ENCODE measurements at regions not wholly inside any gene's neighbourhood (a gene's known extent, or its start where the extent isn't known, plus 50 kb on each side); places are given as distances from the start of the nearest gene placed in this dataset.

DNA sequence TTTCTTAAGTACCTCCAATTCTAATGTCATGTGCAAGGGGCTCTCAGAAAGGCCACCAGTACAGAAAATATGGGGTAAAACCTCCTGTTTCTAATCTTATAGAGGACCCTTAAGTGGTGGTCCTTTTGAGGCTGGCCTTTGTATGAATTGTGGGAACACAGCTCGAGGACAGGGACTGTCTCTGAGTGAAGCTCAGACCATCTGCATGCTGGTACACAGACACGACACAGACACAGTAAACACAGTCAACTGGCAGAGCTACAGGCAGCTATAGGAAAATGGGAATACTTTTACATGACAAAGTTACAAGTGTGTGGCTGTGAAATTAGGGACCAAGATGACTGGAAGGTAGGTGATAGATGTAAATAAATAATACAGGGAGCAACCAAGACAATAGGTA lies 143.9 kb upstream of the PREP start:
- H3K27me3 ChIP-seq (ENCODE audit: control insufficient read depth in 4 of 4, insufficient read depth in 4 of 4, low read length in 3 of 4): peaks cover 0 to 4% (median 0%) of the 10 kb centered on the region in 4 donors
- H3K9ac ChIP-seq (ENCODE audit: low read depth in 1 of 2, low read length in 2 of 2): no peak overlapping the region
- H3K4me1 ChIP-seq (ENCODE audit: control insufficient read depth in 4 of 4, insufficient read depth in 4 of 4, low read length in 3 of 4): no peaks in the 10 kb centered on the region
- DNase-seq (ENCODE audit: low spot score): no peak
- H3K27ac ChIP-seq (ENCODE audit: low read depth in 1 of 2, low read length in 2 of 2): no peak overlapping the region
- TF ChIP-seq, protein P1, sequence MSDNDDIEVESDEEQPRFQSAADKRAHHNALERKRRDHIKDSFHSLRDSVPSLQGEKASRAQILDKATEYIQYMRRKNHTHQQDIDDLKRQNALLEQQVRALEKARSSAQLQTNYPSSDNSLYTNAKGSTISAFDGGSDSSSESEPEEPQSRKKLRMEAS (IDR thresholded peaks at IDR 0.05): no peak
- TF ChIP-seq EGR1 (IDR thresholded peaks at IDR 0.05; ENCODE audit: low read depth in 2 of 2) (no peak), RAD21 (IDR thresholded peaks at IDR 0.05) (no peak), JUND (IDR thresholded peaks at IDR 0.05) (no peak), HNF4A (conservative IDR thresholded peaks at IDR 0.05) (no peak)
- TF ChIP-seq, protein P2, sequence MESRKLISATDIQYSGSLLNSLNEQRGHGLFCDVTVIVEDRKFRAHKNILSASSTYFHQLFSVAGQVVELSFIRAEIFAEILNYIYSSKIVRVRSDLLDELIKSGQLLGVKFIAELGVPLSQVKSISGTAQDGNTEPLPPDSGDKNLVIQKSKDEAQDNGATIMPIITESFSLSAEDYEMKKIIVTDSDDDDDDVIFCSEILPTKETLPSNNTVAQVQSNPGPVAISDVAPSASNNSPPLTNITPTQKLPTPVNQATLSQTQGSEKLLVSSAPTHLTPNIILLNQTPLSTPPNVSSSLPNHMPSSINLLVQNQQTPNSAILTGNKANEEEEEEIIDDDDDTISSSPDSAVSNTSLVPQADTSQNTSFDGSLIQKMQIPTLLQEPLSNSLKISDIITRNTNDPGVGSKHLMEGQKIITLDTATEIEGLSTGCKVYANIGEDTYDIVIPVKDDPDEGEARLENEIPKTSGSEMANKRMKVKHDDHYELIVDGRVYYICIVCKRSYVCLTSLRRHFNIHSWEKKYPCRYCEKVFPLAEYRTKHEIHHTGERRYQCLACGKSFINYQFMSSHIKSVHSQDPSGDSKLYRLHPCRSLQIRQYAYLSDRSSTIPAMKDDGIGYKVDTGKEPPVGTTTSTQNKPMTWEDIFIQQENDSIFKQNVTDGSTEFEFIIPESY (IDR thresholded peaks at IDR 0.05): no peak
- no peaks in the 10 kb centered on the region for H3K9me3 ChIP-seq (ENCODE audit: control insufficient read depth in 4 of 4, low read length in 3 of 4)
- H3K4me3 ChIP-seq (ENCODE audit: low read depth in 1 of 3, low read length in 3 of 3): no peak overlapping the region
- WGBS: 61% methylated on average over 2 of the region's 2 CpGs
- H3K36me3 ChIP-seq (ENCODE audit: control insufficient read depth in 4 of 4, insufficient read depth in 3 of 4, low read depth in 1 of 4, low read length in 3 of 4): no peaks in the 10 kb centered on the region

DNA sequence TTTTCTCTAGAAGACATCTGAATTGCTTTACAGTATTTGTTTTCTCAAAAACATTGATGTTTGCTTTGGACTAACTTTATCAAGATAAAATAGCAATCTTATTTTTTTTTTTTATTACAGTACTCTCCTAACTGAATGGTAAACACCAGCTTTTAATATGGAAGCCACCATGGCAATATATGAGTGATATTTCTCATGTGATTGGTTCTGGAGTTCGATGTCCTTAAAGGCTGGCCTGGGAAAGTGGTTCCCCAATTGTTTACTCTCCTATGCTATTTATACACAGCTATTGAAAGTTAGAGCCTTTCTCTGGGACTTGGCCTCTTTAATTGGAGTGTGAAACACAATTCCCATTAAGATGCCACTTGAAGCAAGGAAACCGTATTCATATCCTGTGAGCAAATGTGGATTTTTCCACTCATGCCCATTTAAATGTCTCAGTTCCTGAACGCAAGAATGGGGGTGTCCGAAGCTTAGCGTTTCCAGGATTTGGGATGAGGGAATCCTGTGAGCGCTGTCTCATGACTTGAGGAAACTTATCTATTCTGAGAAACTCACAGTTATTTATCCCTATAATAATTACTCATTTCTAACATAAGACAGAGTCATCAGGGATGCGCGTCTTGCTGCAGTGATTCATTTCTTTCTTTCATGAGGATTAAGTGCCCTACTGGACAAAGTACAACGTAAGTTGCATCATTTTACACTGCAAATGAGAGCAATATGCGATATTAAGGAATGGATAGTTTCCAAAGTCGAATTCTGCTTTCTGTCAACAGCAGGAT lies 143.3 kb upstream of the PREP start:
- WGBS: 72% methylated on average over 11 of the region's 11 CpGs
- no peak overlapping the region for H3K4me3 ChIP-seq (ENCODE audit: low read depth in 1 of 3, low read length in 3 of 3)
- no peaks in the 10 kb centered on the region for H3K4me1 ChIP-seq (ENCODE audit: control insufficient read depth in 4 of 4, insufficient read depth in 4 of 4, low read length in 3 of 4)
- no peak overlapping the region for H3K9ac ChIP-seq (ENCODE audit: low read depth in 1 of 2, low read length in 2 of 2)
- no peak for DNase-seq (ENCODE audit: low spot score)
- no peaks in the 10 kb centered on the region for H3K36me3 ChIP-seq (ENCODE audit: control insufficient read depth in 4 of 4, insufficient read depth in 3 of 4, low read depth in 1 of 4, low read length in 3 of 4)
- H3K27me3 ChIP-seq (ENCODE audit: control insufficient read depth in 4 of 4, insufficient read depth in 4 of 4, low read length in 3 of 4): peaks cover 0 to 4% (median 0%) of the 10 kb centered on the region in 4 donors
- no peaks in the 10 kb centered on the region for H3K9me3 ChIP-seq (ENCODE audit: control insufficient read depth in 4 of 4, low read length in 3 of 4)
- H3K27ac ChIP-seq (ENCODE audit: low read depth in 1 of 2, low read length in 2 of 2): no peak overlapping the region
- TF ChIP-seq, protein P1 (IDR thresholded peaks at IDR 0.05): no peak
- TF ChIP-seq GABPA (IDR thresholded peaks at IDR 0.05 in 1 of 2, conservative IDR thresholded peaks at IDR 0.05 in 1 of 2) (no peak), FOXA1 (IDR thresholded peaks at IDR 0.05) (no peak), FOXA2 (IDR thresholded peaks at IDR 0.05) (no peak), REST (IDR thresholded peaks at IDR 0.05) (no peak), RAD21 (IDR thresholded peaks at IDR 0.05) (no peak)
